Stomach (tissue), 8 donors: ENCODE measurements at regions not wholly inside any gene's neighbourhood (a gene's known extent, or its start where the extent isn't known, plus 50 kb on each side); places are given as distances from the start of the nearest gene placed in this dataset.

Experiments used
- DNase-seq, 2 donors: peaks; one replicate each; pipeline versions ENCODE4 v3.0.0 to v3.0.0-alpha.2; 2013 to 2019
- H3K27ac ChIP-seq, 5 donors: fragments of 200-600 bp in 4 of 5; sonication (generic) in 4 of 5; one replicate each; pipeline ENCODE4 v1.5.1; 2013 to 2019; ENCODE audit warnings: mild to moderate bottlenecking in 1 of 5, moderate library complexity in 1 of 5
- H3K27me3 ChIP-seq, 3 donors: fragments of 200-600 bp; sonication (generic); one replicate each; pipeline ENCODE4 v1.5.1; 2017 to 2019; ENCODE audit warnings: mixed run types in 1 of 3
- H3K36me3 ChIP-seq, 4 donors: fragments of 200-600 bp; sonication (generic); 1 replicate in 3 of 4; 2 replicates in 1 of 4; pipeline ENCODE4 v1.5.1; 2016 to 2019
- H3K4me1 ChIP-seq, 4 donors: fragments of 200-600 bp; sonication (generic); one replicate each; pipeline ENCODE4 v1.5.1; 2016 to 2019
- H3K4me3 ChIP-seq, 4 donors: fragments of 200-600 bp; sonication (generic) in 3 of 4; one replicate each; pipeline ENCODE4 v1.5.1; 2016 to 2019; ENCODE audit warnings: mild to moderate bottlenecking in 1 of 4
- H3K9me3 ChIP-seq, 4 donors: fragments of 200-600 bp; sonication (generic); one replicate each; pipeline ENCODE4 v1.5.1; 2016 to 2019
- CTCF ChIP-seq, 7 experiments: fragments of 450-650 bp in 4 of 7; fragments of 200-600 bp in 3 of 7; sonication (generic) in 3 of 7; IDR thresholded peaks; one replicate each; pipeline ENCODE4 v1.5.1; 2016 to 2019; ENCODE audit warnings: antibody characterized with exemption in 7 of 7, control low read depth in 2 of 7, mild to moderate bottlenecking in 1 of 7
- EP300 ChIP-seq: sonication (generic); formaldehyde crosslinking; IDR thresholded peaks from one replicate; pipeline ENCODE4 v1.6.1; 2017; ENCODE audit warnings: antibody characterized with exemption
- POLR2A ChIP-seq, 4 donors: fragments of 450-650 bp; IDR thresholded peaks; one replicate each; pipeline ENCODE4 v1.6.1; 2016; ENCODE audit warnings: antibody characterized with exemption in 4 of 4, control low read depth in 2 of 4, mild to moderate bottlenecking in 1 of 4, moderate library complexity in 1 of 4
- POLR2AphosphoS5 ChIP-seq, 3 donors: sonication (generic); formaldehyde crosslinking; IDR thresholded peaks; one replicate each; pipeline ENCODE4 v1.6.1; 2016; ENCODE audit warnings: antibody characterized with exemption in 3 of 3
- WGBS, 5 donors: extraction: QIAGEN DNeasy Blood & Tissue Kit in 3 of 5; methylation state at CpG; one replicate each; pipeline versions ENCODE4 v1.1.5 to v1.1.7; 2013 to 2018; 5-methylcytosine and 5-hydroxymethylcytosine counted together
- intact Hi-C: fragments of 100-400 bp; cut with DNase I; formaldehyde crosslinking; loops from one replicate; pipeline ENCODE4 v1.15.1; 2023; ENCODE audit warnings: low total_unique reads
- donor health status: healthy with polysubstance abuse.
- donor health status: Bipolar disorder and iron deficiency.
- donor health status: healthy.

- intact Hi-C loops: no loop called here
- TF ChIP-seq POLR2AphosphoS5 (IDR thresholded peaks at IDR 0.05): no peak
- no peak for TF ChIP-seq CTCF (IDR thresholded peaks at IDR 0.05)
- no peak for TF ChIP-seq EP300
- no peak for TF ChIP-seq POLR2A (IDR thresholded peaks at IDR 0.05)
- Histone ChIP-seq H3K27ac (no peak overlapping the region), H3K36me3 (no peaks in the 10 kb centered on the region), H3K27me3 (no peaks in the 10 kb centered on the region), H3K4me1 (peaks cover 0 to 9% (median 2%) of the 10 kb centered on the region in 4 donors), H3K9me3 (no peaks in the 10 kb centered on the region), H3K4me3 (no peak overlapping the region)
- no peak for DNase-seq
- 94 to 99% (median 97%) methylated on average over 9 of the region's 9 CpGs for WGBS, 5 donors
Measured at GRCh38 chr5:124844371-124844920, 98.0 kb upstream of the ZNF608 start.

- Histone ChIP-seq H3K27me3 (no peaks in the 10 kb centered on the region), H3K4me1 (peaks cover 0 to 2% (median 0%) of the 10 kb centered on the region in 4 donors), H3K27ac (no peak overlapping the region), H3K36me3 (no peaks in the 10 kb centered on the region), H3K4me3 (no peak overlapping the region), H3K9me3 (no peaks in the 10 kb centered on the region)
- no peak for TF ChIP-seq POLR2A (IDR thresholded peaks at IDR 0.05)
- no peak for TF ChIP-seq POLR2AphosphoS5 (IDR thresholded peaks at IDR 0.05)
- no peak for TF ChIP-seq CTCF (IDR thresholded peaks at IDR 0.05)
- TF ChIP-seq EP300: no peak
- DNase-seq: no peak
- WGBS, 5 donors: 72 to 86% (median 79%) methylated on average over 3 of the region's 3 CpGs
- intact Hi-C loops: no loop called here
Measured at GRCh38 chr5:124847907-124848306, 101.5 kb upstream of the ZNF608 start.

GRCh38 chr5:124849774-124850173 is 103.3 kb upstream of the ZNF608 start:
- WGBS, 5 donors: 65 to 75% (median 71%) methylated on average over 3 of the region's 3 CpGs
- intact Hi-C loops: no loop called here
- TF ChIP-seq CTCF (IDR thresholded peaks at IDR 0.05): no peak
- no peak for TF ChIP-seq POLR2A (IDR thresholded peaks at IDR 0.05)
- no peak for TF ChIP-seq EP300
- TF ChIP-seq POLR2AphosphoS5 (IDR thresholded peaks at IDR 0.05): no peak
- no peak overlapping the region for H3K27ac ChIP-seq
- no peak for DNase-seq
- no peaks in the 10 kb centered on the region for H3K9me3 ChIP-seq
- no peaks in the 10 kb centered on the region for H3K36me3 ChIP-seq
- no peaks in the 10 kb centered on the region for H3K27me3 ChIP-seq
- H3K4me3 ChIP-seq: no peak overlapping the region
- H3K4me1 ChIP-seq: no peaks in the 10 kb centered on the region

- WGBS, 5 donors: 81 to 97% (median 94%) methylated on average over 3 of the region's 3 CpGs
- no peaks in the 10 kb centered on the region for H3K27me3 ChIP-seq
- H3K36me3 ChIP-seq: no peaks in the 10 kb centered on the region
- H3K9me3 ChIP-seq: no peaks in the 10 kb centered on the region
- DNase-seq: no peak
- H3K27ac ChIP-seq: no peak overlapping the region
- intact Hi-C loops: no loop called here
- no peak overlapping the region for H3K4me3 ChIP-seq
- H3K4me1 ChIP-seq: no peaks in the 10 kb centered on the region
- TF ChIP-seq POLR2A (IDR thresholded peaks at IDR 0.05): no peak
- no peak for TF ChIP-seq CTCF (IDR thresholded peaks at IDR 0.05)
- TF ChIP-seq POLR2AphosphoS5 (IDR thresholded peaks at IDR 0.05): no peak
- no peak for TF ChIP-seq EP300
Measured at GRCh38 chr5:124856726-124857125, 110.3 kb upstream of the ZNF608 start.
